ENCODE measurements at regions not wholly inside any gene's neighbourhood (a gene's known extent, or its start where the extent isn't known, plus 50 kb on each side); places are given as distances from the start of the nearest gene placed in this dataset.

DNA sequence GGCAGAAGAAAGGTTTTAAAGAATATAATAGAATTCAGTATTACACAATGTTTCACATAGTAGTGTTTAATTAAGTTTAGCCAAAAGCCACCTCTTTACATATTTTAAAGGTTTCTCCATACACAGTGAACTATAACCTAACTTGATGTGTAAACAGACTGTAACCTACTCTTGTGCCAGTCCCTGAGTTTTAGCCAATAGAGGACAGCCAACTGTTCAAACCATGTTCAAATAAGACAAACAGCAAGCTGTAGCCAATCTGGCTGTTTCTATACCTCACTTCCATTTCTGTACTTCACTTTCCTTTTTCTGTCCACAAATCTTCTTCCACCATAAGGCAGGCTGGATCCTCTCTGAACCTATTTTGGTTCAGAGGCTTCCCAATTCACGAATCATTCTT is 65.2 kb downstream of the TEX13C start:
- no peak for DNase-seq
- no peak overlapping the region for H3K27ac ChIP-seq
- H3K36me3 ChIP-seq, result no peaks in the 10 kb centered on the region
- H3K4me1 ChIP-seq, result no peaks in the 10 kb centered on the region
- WGBS, 5 donors, result 45 to 87% (median 63%) methylated on average over 1 of the region's 1 CpG
- H3K4me3 ChIP-seq, result no peak overlapping the region
- no peaks in the 10 kb centered on the region for H3K27me3 ChIP-seq (replicated peaks in 1 of 7)
- intact Hi-C loops (cut with DNase I; ENCODE audit: low total_unique reads), result no loop called here
- no peaks in the 10 kb centered on the region for H3K9me3 ChIP-seq
- TF ChIP-seq POLR2AphosphoS5 (IDR thresholded peaks at IDR 0.05) (no peak), POLR2A (IDR thresholded peaks at IDR 0.05) (no peak)
- TF ChIP-seq, protein P1, sequence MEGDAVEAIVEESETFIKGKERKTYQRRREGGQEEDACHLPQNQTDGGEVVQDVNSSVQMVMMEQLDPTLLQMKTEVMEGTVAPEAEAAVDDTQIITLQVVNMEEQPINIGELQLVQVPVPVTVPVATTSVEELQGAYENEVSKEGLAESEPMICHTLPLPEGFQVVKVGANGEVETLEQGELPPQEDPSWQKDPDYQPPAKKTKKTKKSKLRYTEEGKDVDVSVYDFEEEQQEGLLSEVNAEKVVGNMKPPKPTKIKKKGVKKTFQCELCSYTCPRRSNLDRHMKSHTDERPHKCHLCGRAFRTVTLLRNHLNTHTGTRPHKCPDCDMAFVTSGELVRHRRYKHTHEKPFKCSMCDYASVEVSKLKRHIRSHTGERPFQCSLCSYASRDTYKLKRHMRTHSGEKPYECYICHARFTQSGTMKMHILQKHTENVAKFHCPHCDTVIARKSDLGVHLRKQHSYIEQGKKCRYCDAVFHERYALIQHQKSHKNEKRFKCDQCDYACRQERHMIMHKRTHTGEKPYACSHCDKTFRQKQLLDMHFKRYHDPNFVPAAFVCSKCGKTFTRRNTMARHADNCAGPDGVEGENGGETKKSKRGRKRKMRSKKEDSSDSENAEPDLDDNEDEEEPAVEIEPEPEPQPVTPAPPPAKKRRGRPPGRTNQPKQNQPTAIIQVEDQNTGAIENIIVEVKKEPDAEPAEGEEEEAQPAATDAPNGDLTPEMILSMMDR (IDR thresholded peaks at IDR 0.05 in 8 of 11, conservative IDR thresholded peaks at IDR 0.05 in 3 of 11), result no peak

DNA sequence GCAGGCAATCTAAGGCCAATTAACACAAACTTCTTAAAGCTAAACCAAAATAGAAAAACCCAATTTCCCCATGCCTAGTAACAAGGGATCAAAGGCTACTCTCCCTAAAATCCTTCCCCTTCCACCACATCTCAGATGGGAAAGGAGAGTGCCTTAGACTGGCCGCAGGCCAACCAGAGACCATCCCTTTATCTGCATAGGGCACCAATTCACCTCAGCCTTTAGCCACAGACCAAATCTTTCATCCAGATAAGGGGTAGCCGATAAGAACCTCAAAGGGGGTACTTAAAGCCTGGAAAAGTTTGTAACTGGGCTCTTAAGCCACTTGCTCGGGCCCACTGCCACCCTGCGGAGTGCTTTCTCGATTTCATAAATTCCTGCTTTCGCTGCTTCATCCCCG is 68.3 kb downstream of the TEX13C start:
- TF ChIP-seq, protein P1 (IDR thresholded peaks at IDR 0.05 in 8 of 11, conservative IDR thresholded peaks at IDR 0.05 in 3 of 11), result no peak
- TF ChIP-seq POLR2AphosphoS5 (IDR thresholded peaks at IDR 0.05), result no peak
- TF ChIP-seq POLR2A (IDR thresholded peaks at IDR 0.05), result no peak
- Histone ChIP-seq H3K27me3 (replicated peaks in 1 of 7) (no peaks in the 10 kb centered on the region), H3K27ac (no peak overlapping the region), H3K9me3 (no peaks in the 10 kb centered on the region), H3K36me3 (no peaks in the 10 kb centered on the region), H3K4me3 (no peak overlapping the region), H3K4me1 (no peaks in the 10 kb centered on the region)
- no peak for DNase-seq
- intact Hi-C loops (cut with DNase I; ENCODE audit: low total_unique reads), result no loop called here
- 68 to 85% (median 77%) methylated on average over 7 of the region's 7 CpGs for WGBS, 5 donors

DNA sequence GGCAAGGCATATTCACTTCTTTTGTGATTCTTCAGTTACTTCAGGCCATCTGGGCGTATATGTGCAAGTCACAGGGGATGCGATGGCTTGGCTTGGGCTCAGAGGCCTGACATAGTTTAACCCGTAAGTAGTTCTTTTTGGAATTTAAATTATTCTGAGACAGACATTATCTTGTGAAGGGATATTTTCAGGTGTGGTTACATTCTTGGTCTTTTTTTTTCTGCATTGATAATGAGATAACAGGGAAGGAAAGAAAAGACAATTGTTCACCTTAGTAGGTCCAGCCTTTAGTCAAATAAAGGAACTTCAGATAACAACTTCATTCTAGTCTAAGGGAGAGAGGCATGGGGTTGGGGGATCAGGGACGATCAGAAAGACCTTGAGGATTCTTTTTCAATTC is 74.8 kb downstream of the TEX13C start:
- intact Hi-C loops (cut with DNase I; ENCODE audit: low total_unique reads), result no loop called here
- Histone ChIP-seq H3K36me3 (no peaks in the 10 kb centered on the region), H3K4me1 (no peaks in the 10 kb centered on the region), H3K9me3 (no peaks in the 10 kb centered on the region), H3K4me3 (no peak overlapping the region), H3K27me3 (replicated peaks in 1 of 7) (no peaks in the 10 kb centered on the region), H3K27ac (no peak overlapping the region)
- TF ChIP-seq POLR2AphosphoS5 (IDR thresholded peaks at IDR 0.05) (no peak), POLR2A (IDR thresholded peaks at IDR 0.05) (no peak)
- TF ChIP-seq, protein P1 (IDR thresholded peaks at IDR 0.05 in 8 of 11, conservative IDR thresholded peaks at IDR 0.05 in 3 of 11), result no peak
- WGBS, 5 donors, result 71 to 92% (median 88%) methylated on average over 4 of the region's 4 CpGs
- DNase-seq, result no peak

DNA sequence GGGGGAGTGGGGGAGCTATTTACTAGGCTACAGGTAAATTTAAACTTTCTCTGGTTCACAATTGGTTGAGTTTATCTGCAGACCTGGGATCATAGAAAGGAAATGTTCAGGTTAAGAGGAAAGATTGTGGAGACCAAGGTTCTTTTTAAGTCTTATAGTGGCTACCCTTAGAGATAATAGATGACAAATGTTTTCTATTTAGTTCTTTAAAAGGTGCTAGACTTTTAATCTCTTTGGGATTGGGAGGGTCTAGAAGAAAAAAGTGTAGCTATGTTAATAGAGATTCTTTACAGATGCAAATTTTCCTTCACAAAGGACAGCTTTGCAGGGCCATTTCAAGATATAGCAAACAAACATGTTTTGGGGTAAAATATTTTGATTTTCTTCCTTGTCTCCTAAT is 76.0 kb downstream of the TEX13C start:
- Histone ChIP-seq H3K27me3 (replicated peaks in 1 of 7) (no peaks in the 10 kb centered on the region), H3K4me1 (no peaks in the 10 kb centered on the region), H3K4me3 (no peak overlapping the region), H3K9me3 (no peaks in the 10 kb centered on the region), H3K27ac (no peak overlapping the region), H3K36me3 (no peaks in the 10 kb centered on the region)
- intact Hi-C loops (cut with DNase I; ENCODE audit: low total_unique reads), result no loop called here
- TF ChIP-seq, protein P1 (IDR thresholded peaks at IDR 0.05 in 8 of 11, conservative IDR thresholded peaks at IDR 0.05 in 3 of 11), result no peak
- TF ChIP-seq POLR2A (IDR thresholded peaks at IDR 0.05), result no peak
- no peak for TF ChIP-seq POLR2AphosphoS5 (IDR thresholded peaks at IDR 0.05)
- no peak for DNase-seq

All from spleen (tissue), 11 donors.